NCI-H2196 (cell line): ENCODE measurements at regions not wholly inside any gene's neighbourhood (a gene's known extent, or its start where the extent isn't known, plus 50 kb on each side); places are given as distances from the start of the nearest gene placed in this dataset.
"Not testable (repeated sequence)": the region's sequence is repeated elsewhere in the genome, so short reads cannot be mapped to it uniquely, and the experiment has no call there.

Source experiments
- DNase-seq: peaks from one replicate; lab custom pipeline; 2025; ENCODE audit not compliant: unreplicated experiment; lab: John Stamatoyannopoulos, UW

DNA sequence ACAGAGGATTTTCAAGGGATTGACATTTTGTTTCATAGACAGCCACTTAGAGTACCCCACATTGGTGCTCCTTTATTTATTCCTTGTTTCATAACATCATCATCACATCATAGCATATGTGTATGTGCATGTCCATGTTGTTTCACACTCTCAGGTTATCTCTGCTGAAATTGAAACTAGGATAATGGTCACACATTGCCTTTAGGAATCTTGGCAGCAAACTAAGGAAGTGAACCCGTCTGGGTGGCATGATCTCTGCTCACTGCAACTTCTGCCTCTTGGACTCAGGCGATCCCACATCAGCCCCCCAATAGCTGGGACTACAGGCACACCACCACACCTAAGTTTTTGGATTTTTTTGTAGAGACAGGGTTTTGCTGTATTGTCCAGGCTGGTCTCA lies 234.2 kb upstream of the ANKRD50 start:
- DNase-seq, result no peak

DNA sequence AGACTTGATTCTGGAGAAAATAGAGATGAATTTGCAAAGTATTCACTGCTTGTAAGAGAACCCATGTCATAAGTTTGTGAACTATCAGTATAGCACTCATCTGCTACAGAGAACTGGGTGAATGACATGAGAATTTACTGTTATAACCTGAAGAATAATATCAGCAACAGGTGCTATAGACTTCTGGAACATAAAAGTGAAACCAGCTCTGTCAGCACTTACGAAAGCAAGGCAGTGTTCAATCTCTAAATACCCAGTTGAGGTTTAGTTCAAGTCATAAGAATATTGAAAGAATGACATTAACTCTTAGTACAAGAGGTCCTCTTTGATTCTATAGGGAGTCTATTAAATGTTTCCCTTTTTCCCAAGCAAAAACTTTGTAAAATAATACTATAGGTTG lies 232.9 kb upstream of the ANKRD50 start:
- DNase-seq, result no peak

- no peak for DNase-seq
Measured at GRCh38 chr4:124943938-124944337, 231.4 kb upstream of the ANKRD50 start.

GRCh38 chr4:124943145-124943889 lies 230.8 kb upstream of the ANKRD50 start:
- no peak for DNase-seq

DNA sequence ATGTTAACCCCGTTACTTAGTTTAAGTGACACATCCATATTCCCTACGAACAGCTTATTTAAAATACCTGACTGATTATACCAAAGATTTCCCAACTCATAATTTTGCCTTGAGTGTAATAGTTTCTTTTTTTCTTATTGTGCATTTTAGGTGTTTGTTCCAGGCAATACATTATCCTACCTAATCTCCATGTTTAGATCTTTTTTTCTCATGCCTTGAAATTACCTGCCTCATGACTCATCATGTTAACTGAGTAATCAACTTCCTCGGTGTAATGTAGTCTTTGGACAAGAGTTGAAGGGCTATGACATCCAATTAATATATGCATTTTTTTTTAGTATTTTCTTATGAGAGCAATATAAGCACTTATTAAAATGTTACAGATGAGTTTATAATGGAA lies 228.7 kb upstream of the ANKRD50 start:
- DNase-seq, result no peak

DNA sequence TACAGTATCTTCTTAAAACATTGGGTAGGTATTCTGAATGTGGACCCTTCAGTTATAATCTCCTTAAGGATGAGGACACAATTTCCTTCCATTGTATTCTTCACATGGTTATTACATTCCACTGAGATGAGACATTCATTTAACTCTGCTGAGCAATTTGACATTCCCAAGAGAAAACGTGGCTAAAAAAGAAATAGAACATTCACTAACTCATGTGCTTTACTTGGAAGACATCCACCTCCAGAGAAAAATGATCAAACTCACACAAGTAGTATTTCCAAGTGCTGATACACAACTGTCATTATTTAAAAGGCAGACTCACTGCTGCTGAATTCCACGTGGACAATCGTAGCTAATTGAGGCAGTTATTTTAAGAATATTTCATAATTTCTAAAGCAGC lies 227.9 kb upstream of the ANKRD50 start:
- no peak for DNase-seq

GRCh38 chr4:124939908-124940307 lies 227.4 kb upstream of the ANKRD50 start:
- DNase-seq, result no peak

- no peak for DNase-seq
Measured at GRCh38 chr4:124938836-124939235, 226.3 kb upstream of the ANKRD50 start.

GRCh38 chr4:124937993-124938392 lies 225.5 kb upstream of the ANKRD50 start:
- DNase-seq, result peak; percentile 1

DNA sequence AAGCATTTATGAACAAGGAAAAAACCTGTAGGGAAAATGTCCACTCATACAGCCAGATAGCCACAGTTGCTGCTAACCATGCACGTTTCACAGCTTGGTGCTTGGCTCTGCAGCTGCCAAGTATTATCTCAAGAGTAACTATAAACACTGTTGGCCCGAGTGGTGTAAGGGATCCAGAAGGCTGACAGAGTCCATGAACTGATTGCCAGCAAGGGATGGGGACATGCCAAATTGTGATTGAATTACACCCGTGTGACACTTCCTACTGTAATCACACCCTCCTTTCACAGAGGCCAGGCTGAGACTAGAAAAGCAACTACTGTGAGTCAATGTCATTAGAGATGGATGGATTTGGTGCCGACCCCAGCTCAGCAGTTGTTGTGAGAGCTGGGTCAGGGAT lies 223.9 kb upstream of the ANKRD50 start:
- peak; percentile 28 for DNase-seq

DNA sequence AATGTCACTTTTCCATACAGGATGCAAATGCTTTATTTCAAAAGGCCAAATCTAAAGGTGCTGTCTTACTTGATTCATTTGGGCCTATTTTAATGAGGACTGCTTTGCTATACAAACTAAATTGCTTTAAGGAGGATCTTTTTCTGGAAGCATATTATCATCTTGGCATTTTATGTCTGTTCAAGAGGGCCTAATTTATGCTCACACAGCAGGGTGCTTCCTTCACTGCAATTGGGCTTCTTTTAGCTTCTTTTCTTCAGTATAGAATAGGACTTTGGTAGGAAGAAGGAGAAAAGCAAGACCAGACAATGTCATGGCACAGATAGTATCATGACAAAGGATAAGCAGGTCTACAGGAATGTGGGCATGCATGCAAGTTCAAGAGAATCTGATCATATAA lies 222.4 kb upstream of the ANKRD50 start:
- DNase-seq, result no peak

- no peak for DNase-seq
Measured at GRCh38 chr4:124933521-124933920, 221.0 kb upstream of the ANKRD50 start.

- no peak for DNase-seq
Measured at GRCh38 chr4:124932447-124932846, 219.9 kb upstream of the ANKRD50 start.

- no peak for DNase-seq
Measured at GRCh38 chr4:124931050-124931449, 218.5 kb upstream of the ANKRD50 start.

GRCh38 chr4:124922748-124923147 lies 210.2 kb upstream of the ANKRD50 start:
- not testable (repeated sequence) for DNase-seq

GRCh38 chr4:124918559-124919122 lies 206.1 kb upstream of the ANKRD50 start:
- no peak for DNase-seq

- DNase-seq, result no peak
Measured at GRCh38 chr4:124915073-124915472, 202.5 kb upstream of the ANKRD50 start.

- DNase-seq, result no peak
Measured at GRCh38 chr4:124913237-124913636, 200.7 kb upstream of the ANKRD50 start.

DNA sequence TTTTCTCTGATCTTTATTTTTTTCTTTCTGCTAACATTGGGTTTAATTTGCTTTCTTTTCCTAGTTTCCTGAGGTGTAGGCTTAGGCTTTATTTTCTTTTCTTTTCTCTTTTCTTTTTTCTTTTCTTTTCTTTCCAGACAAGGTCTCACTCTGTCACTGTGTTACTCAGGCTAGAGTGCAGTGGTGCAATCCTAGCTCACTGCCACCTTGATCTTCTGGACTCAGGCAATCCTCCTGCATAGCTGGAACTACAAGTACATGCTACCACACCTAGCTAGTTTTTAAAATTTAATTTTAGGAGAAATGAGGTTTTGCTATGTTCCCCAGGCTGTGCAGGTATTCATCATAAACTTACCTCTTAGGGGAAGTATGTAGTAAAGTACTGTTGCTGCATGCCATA lies 197.8 kb upstream of the ANKRD50 start:
- DNase-seq, result no peak

DNA sequence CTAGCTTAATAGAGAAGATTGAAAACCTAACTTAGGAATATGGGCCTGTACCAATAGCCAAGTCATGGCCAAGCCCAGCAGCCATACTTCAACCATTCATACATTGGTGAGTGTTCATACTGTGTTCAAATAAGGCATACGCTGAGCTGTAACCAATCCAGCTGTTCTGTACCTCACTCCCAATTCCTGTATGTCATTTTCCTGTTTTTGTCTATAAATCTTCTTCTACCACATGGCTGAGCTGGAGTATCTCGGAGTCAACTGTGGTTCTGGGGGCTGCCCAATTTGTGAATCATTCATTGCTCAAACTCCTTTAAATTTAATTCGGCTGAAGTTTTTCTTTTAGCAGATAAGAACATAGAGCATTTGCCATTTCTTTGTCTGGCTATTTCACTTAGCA lies 195.3 kb upstream of the ANKRD50 start:
- DNase-seq, result no peak

GRCh38 chr4:124905441-124905840 lies 192.9 kb upstream of the ANKRD50 start:
- DNase-seq, result no peak

GRCh38 chr4:124904723-124905388 lies 192.3 kb upstream of the ANKRD50 start:
- DNase-seq, result no peak
